ENCODE measurements at regions not wholly inside any gene's neighbourhood (a gene's known extent, or its start where the extent isn't known, plus 50 kb on each side); places are given as distances from the start of the nearest gene placed in this dataset.

GRCh38 chr12:93231938-93232337, 145.8 kb upstream of the NUDT4 start:
- TF ChIP-seq CTCF (conservative IDR thresholded peaks at IDR 0.05; ENCODE audit: low read length) (no peak), EZH2phosphoT487 (IDR thresholded peaks at IDR 0.05; ENCODE audit: borderline replicate concordance, low read depth, low read length) (no peak)

Measured in OCI-LY7 (cell line).